Uterus (tissue), 2 donors: ENCODE measurements at regions not wholly inside any gene's neighbourhood (a gene's known extent, or its start where the extent isn't known, plus 50 kb on each side); places are given as distances from the start of the nearest gene placed in this dataset.

Experiments
- POLR2A ChIP-seq, 2 donors: fragments of 450-650 bp; IDR thresholded peaks; one replicate each; pipeline ENCODE4 v1.6.1; 2016; ENCODE audit warnings: antibody characterized with exemption in 2 of 2, mild to moderate bottlenecking in 1 of 2, moderate library complexity in 1 of 2
- TF ChIP-seq, protein P1 (sequence below), 4 experiments: fragments of 200-600 bp in 2 of 4; fragments of 450-650 bp in 2 of 4; sonication (generic) in 2 of 4; IDR thresholded peaks; one replicate each; pipeline ENCODE4 v1.5.1; 2016 to 2019; ENCODE audit warnings: antibody characterized with exemption in 4 of 4, mild to moderate bottlenecking in 2 of 4, moderate library complexity in 1 of 4

DNA sequence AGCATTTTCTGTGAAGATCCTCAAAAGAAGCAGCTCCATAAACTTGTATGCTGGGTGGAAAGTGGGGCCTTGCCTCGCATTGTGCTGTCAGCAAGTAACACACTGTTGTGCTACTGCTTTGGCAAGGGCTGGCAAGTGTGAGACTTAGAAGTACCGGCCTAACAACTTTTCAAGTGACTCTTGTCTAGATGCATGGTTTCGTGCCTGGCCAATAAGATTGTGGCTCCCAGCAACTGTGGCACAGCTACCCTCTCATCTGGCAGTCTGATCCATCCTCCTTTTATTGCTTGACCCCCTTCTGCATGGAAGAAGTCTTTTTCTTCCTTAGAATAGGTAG, 79.4 kb upstream of the VEPH1 start:
- TF ChIP-seq, protein P1, sequence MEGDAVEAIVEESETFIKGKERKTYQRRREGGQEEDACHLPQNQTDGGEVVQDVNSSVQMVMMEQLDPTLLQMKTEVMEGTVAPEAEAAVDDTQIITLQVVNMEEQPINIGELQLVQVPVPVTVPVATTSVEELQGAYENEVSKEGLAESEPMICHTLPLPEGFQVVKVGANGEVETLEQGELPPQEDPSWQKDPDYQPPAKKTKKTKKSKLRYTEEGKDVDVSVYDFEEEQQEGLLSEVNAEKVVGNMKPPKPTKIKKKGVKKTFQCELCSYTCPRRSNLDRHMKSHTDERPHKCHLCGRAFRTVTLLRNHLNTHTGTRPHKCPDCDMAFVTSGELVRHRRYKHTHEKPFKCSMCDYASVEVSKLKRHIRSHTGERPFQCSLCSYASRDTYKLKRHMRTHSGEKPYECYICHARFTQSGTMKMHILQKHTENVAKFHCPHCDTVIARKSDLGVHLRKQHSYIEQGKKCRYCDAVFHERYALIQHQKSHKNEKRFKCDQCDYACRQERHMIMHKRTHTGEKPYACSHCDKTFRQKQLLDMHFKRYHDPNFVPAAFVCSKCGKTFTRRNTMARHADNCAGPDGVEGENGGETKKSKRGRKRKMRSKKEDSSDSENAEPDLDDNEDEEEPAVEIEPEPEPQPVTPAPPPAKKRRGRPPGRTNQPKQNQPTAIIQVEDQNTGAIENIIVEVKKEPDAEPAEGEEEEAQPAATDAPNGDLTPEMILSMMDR (IDR thresholded peaks at IDR 0.05) = no peak
- no peak for TF ChIP-seq POLR2A (IDR thresholded peaks at IDR 0.05)
